ENCODE measurements at regions not wholly inside any gene's neighbourhood (a gene's known extent, or its start where the extent isn't known, plus 50 kb on each side); places are given as distances from the start of the nearest gene placed in this dataset.

GRCh38 chrX:67384403-67384802 lies 159.4 kb upstream of the AR start:
- Histone ChIP-seq H2BK5ac (ENCODE audit: insufficient read length, low read length) (no peak overlapping the region), H4K91ac (ENCODE audit: insufficient read length, low read depth, low read length) (no peak overlapping the region), H2BK120ac (ENCODE audit: low read depth, low read length, poor library complexity, severe bottlenecking) (no peak overlapping the region), H3K4me2 (ENCODE audit: insufficient read depth, insufficient read length, low read length) (no peak overlapping the region), H3K56ac (ENCODE audit: insufficient read length, low read depth, low read length) (no peak overlapping the region), H3K9me3 (ENCODE audit: control insufficient read depth, low read depth, low read length) (peaks cover 33% of the 10 kb centered on the region), H4K20me1 (ENCODE audit: control insufficient read depth, insufficient read depth, insufficient read length) (no peaks in the 10 kb centered on the region), H2BK12ac (ENCODE audit: insufficient read length, low read depth, low read length) (no peak overlapping the region), H3K4me1 (ENCODE audit: insufficient read depth, low read length) (no peaks in the 10 kb centered on the region), H3K23ac (ENCODE audit: insufficient read length, low read depth, low read length) (no peak overlapping the region), H3T11ph (ENCODE audit: low read length) (no peak overlapping the region), H3K4ac (ENCODE audit: low read depth, low read length) (no peak overlapping the region), H2BK15ac (ENCODE audit: low read depth, low read length) (no peak overlapping the region), H3K27ac (ENCODE audit: insufficient read length, low read depth, low read length) (no peak overlapping the region), H2BK20ac (ENCODE audit: low read depth, low read length, poor library complexity, severe bottlenecking) (no peak overlapping the region), H3K23me2 (ENCODE audit: insufficient read length, low read depth, low read length, poor library complexity, severe bottlenecking) (no peaks in the 10 kb centered on the region), H3K9ac (ENCODE audit: extremely low read depth, insufficient read length, low read length) (no peak overlapping the region), H3K18ac (ENCODE audit: insufficient read length, low read depth, low read length) (no peak overlapping the region), H3K79me2 (ENCODE audit: insufficient read depth, low read length) (no peaks in the 10 kb centered on the region), H2AFZ (ENCODE audit: low read length) (no peak overlapping the region), H2AK5ac (ENCODE audit: insufficient read length, low read length) (no peak overlapping the region), H4K8ac (replicated peaks; ENCODE audit: insufficient read length, low read depth, low read length) (no peak overlapping the region), H3K79me1 (ENCODE audit: insufficient read depth, low read depth, low read length, poor library complexity, severe bottlenecking) (no peaks in the 10 kb centered on the region), H3K14ac (ENCODE audit: insufficient read depth, low read length) (no peak overlapping the region), H3K27me3 (ENCODE audit: insufficient read depth, low read length) (no peaks in the 10 kb centered on the region), H4K5ac (ENCODE audit: insufficient read length, low read depth, low read length) (no peak overlapping the region)
- WGBS (ENCODE audit: extremely low coverage, insufficient read length, low lambda C conversion rate), result no CpG with 5 or more reads among the region's 2 CpGs
- TF ChIP-seq CTCF (conservative IDR thresholded peaks at IDR 0.05), result no peak
- peaks cover 0 to 14% (median 9%) of the 10 kb centered on the region in 3 experiments; a peak in 5 of 7 replicates for H3K36me3 Mint-ChIP-seq (ENCODE audit: insufficient read depth in 1 of 3, low read depth in 3 of 3)
- no peak for DNase-seq
- H3K4me3 Mint-ChIP-seq, result no peak overlapping the region
- H3K27ac Mint-ChIP-seq, result no peak overlapping the region
- peaks cover 0 to 2% of the 10 kb centered on the region in 2 experiments; a peak in 1 of 4 replicates for H3K4me1 Mint-ChIP-seq
- H3K9me3 Mint-ChIP-seq, result peaks cover 80 to 81% of the 10 kb centered on the region in 2 experiments
- no peaks in the 10 kb centered on the region; the same call in 1 of the 2 replicates for H3K27me3 Mint-ChIP-seq (ENCODE audit: low read depth)

Measured in H9 (cell line).